COLO668 (cell line): ENCODE measurements at regions not wholly inside any gene's neighbourhood (a gene's known extent, or its start where the extent isn't known, plus 50 kb on each side); places are given as distances from the start of the nearest gene placed in this dataset.
"Not testable (repeated sequence)": the region's sequence is repeated elsewhere in the genome, so short reads cannot be mapped to it uniquely, and the experiment has no call there.

ENCODE experiments used
- DNase-seq: peaks from one replicate; lab custom pipeline; 2025; ENCODE audit not compliant: unreplicated experiment; lab: John Stamatoyannopoulos, UW

DNA sequence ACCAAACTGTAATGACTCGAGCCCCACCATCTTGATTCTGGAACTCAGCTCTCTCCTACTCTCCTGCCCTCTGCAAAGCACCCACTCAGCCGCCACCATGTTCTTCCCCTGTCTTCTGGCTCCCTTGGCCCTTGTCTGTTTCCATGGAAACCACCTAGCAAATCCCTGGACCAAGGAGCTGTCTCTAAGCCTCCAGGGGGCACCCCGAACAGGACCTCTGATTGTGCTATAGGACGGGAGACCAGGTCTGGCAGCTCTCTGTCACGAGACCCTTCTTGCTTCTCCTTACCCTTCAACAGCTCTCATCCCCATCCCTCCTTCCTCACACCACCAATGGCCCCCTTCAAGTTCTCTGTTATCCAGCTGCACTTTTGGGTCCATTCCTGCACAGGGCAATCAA, 277.7 kb upstream of the ZNF507 start:
- no peak for DNase-seq

DNA sequence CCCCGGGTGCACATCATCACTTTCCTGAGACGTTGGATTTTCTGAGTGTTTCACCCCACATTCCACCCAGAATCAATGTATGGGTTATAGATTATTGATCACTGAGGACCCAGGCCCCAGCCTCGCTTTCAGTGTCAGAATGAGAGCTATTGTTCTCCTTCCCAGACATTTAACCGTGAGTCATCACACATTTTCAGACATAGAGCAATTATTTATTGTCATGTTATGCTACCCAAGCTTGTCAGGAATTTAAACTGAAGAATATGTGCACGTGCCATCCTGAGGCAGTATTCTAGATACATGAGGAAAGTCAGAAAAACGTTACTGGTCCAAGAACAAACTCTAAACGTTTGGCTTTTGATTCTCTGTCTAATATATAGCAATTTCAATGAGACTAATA, 276.6 kb upstream of the ZNF507 start:
- no peak for DNase-seq

DNA sequence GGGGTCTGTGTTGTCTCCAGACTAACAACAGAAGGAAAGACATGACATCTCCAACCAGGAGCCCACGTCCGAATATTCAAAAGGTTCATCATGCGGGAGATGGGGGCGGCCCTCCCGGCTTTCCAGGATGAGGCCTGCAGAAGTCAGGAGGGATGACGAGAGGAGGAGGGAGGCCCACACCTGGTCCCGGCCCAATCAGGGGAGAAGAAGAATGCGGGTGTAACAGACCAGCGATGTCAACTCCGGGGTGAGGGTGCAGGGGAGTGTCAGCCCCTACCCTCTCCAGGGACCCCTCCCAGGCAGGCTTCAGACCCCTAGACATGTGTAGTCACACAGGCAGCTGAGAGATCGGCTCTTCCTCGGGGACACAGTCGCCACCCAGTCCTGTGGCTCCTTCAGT, 275.3 kb upstream of the ZNF507 start:
- no peak for DNase-seq

DNA sequence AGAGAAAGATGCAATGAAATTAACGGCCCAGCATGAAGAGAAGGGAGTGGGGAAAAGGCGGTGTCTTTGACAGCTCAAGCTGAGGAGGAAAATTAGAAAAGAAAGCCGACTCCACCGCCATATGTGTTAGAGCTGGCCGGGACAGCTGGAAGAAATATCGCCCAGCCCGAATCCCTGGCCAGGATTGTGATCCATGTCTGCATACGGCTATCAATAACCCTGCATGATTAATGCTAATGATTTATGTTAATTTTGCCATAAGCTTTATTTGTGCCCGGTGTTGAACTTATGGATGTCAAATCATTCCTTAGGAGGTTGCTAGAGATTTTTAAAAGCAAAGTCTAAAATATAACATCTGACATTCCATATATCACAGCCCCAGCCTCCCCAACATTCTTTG, 263.4 kb upstream of the ZNF507 start:
- no peak for DNase-seq

DNA sequence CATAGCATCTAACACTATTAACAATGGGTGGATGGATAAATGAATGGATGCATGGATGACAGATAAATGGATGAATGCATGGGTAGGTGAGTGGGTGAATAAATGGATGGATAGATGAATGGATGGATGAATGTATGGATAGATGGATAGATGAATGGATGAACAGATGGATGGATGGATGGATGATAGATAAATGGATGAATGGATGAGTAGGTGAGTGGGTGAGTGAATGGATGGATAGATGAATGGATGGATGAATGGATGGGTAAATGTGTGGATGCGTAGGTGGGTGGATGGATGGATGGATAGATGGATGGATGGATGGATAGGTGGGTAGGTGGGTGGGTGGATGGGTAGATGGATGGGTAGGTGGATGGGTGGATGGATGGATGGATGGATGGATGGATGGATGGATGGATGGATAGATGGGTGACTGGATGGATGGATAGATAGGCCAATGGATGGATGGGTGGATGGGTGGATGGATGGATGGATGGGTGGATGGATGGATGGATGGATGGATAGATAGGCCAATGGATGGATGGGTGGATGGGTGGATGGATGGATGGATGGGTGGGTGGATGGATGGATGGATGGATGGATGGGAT, 260.6 kb upstream of the ZNF507 start:
- not testable (repeated sequence) for DNase-seq

DNA sequence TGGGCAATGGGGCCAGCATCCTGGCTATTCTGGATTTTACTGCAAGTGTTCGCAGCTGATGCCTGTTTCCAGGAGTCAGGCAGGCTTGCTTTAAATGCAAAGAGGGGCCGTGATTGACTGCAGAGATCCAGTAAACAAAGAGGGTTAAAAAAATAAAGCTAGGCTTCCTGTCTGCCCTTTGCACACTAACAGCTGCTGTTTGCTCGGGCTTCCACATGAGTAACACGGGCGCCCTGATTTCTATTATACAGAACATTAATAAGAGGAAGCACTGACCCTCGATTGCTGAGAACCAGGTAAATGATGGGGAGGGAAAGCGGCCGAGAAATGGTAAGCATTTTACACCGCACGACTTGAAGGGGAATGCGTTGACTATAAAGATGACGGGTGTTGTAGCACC, 254.2 kb upstream of the ZNF507 start:
- DNase-seq, result no peak

DNA sequence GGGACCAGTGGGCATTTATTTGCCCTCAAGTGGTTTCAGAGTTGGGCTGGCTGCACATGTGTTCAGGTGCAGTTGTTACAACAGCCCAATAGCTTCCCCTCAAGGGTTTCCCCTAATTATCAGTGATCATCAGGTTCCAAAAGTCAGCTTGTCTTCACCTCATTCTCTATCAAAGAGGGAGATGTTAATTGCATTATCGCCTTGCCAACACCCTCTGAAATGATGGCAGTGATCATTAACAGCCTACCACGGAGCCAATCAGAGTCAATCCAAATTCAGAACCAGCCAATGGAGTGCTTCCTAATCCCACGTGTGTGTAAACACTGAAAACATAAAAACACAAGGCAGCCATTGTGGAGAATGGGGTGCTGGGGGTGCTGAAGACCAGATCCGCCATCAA, 248.4 kb upstream of the ZNF507 start:
- no peak for DNase-seq

DNA sequence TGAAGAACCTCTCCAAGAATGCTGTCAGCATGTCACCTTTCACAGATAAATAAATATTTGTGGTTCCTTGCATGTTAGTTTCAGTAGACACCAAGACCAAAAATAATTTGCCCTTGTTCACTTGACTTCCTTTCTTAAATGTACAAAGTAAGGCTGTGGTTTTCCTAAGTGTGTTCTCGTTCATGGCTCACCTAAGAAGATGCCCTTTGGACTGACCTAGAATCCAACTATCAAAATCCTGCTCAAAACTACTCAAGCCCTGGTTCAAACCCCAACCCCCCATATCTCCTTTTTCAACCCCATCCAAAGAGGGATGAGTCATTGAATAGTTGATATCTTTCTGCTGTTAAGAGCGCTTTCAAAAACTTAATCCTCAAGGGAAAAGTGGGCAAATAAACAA, 247.8 kb upstream of the ZNF507 start:
- no peak for DNase-seq

DNA sequence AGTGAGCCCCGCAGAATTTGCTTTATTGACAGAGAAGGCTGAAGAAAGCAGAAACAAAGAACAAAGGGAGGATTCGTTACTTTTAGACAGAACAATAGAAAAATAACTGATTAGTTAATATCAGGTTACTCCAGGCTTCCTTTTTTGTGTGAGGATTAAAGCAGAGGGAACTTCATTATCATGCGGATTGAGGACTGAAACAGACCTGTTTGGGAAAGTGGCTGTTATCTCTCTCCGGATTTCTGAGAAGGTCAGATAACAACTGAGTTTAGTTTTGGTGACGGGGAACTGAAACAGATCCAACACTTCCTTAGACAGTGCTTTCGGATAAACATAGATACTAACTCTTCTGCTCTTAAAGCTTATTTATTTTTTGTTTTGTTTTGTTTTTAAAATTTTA, 246.4 kb upstream of the ZNF507 start:
- DNase-seq, result no peak

DNA sequence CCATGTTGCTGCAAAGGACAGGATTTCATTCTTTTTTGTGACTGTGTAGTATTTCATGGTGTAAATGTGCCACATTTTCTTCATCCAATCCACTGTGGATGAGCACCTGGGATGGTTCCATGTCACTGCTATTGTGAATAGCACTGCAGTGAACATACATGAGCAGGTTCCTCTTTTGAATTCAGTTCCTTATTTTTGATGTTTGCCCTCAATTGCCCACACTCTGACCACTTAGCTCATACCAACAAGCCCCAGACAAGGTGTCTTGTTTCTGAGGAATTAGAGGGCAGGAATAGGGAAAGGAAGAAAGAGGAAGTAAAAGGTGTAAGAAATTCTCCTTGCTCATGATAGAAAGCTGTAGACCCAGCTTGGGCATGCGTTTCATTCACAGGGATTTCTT, 244.2 kb upstream of the ZNF507 start:
- DNase-seq, result no peak

DNA sequence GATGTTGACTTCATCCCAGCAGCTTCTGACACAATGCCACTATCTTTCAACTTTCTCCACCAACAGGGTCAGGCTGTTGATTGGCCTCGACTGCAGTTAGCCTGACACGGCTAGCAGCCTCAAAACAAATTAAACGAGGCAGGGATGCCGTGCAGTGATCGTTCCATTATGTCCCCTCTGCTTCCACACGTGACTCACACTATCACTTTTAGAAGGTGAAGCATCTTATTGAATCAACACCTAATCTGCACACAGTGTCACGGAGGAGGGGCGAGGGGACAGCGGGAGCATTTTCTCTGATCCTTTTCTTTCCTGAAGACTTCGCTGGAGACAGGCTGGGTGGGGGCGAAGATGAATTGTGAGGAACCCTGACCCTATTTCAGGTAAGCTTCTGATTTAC, 241.9 kb upstream of the ZNF507 start:
- DNase-seq, result no peak

DNA sequence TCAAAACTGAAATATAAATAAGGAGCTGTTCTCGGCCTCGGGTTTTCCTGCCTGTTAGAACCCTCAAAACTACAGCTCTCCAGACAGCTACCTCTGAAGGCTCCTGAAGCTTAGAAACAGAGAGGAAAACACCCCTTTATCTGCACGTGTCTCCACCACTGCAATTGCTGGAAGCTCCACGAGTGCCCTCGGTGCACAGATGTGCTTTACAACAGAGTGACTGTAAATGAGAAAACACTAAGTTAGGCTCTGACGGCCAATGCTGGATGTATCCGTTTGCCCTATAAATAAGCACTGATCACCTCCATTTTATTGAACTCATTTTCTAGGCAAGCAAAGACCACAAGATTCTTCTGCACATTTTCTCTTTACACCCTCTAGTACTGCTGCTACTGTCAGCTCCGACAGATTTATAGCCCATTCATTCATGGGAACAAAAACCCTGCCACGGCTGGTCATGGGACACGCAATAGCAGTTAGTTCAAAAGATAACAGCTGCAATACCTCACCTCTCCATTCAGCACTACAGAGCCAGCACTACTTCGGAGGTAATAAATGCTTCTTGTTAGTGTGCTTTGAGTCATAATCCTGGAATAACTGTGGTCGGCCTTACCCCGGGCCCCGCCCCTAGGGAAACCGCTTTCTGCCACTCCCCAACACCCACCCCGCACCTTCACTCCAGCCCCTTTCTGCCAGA, 241.1 kb upstream of the ZNF507 start:
- DNase-seq, result no peak

DNA sequence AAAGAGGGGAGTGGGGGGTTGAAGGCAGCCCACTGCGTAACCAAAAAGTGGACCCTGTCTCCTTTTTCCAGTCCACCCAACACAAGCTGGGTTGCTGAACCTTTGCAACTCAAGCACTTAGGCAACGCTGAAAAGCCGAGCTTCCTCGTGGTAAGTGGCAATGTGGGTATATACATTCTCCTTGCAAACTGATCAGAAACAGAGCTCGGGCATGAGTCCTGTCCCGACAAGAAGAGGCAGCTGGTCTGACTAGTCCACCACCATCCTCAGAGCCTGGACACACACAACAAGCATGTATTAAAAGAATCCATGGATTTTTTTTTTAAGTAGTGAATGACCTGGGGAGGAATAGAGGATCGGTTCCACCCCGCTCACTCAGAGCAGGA, 240.6 kb upstream of the ZNF507 start:
- no peak for DNase-seq

DNA sequence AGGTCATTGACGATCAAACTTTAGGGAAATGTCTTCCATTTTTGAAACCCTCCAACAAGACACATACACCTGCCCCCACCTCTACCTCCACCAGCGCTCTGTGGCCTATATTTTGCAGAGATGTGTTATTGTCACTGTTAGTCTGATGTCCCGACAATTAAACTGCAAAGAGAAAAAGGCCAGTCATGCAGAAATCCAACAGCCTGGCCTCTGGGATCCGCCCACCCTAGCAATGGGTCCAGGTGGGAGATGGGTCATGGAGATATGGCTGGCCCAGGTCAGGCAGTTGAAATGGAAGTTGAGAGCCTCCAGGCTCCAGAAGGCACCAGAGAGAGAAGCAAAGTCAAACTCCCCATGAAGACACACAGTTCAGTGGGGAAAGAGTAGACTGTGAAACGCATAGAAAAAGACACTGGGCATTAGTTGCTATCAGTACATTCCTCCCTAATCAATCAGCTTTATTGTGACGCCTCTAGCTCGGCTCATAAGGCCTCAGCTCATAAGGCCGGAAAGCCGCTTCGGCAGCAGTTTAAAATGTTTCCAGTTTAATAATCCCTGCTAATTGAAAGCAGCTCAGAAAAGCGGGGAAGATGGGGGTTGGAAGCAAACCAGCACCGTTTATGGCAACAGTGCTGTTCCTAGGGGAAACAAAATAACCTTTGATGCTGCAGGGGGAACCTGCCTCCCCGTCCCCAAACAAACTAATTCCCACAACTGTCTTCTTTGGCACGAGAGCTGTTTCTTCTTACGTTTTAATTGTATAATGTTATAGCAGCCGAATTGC, 239.7 kb upstream of the ZNF507 start:
- DNase-seq, result no peak

DNA sequence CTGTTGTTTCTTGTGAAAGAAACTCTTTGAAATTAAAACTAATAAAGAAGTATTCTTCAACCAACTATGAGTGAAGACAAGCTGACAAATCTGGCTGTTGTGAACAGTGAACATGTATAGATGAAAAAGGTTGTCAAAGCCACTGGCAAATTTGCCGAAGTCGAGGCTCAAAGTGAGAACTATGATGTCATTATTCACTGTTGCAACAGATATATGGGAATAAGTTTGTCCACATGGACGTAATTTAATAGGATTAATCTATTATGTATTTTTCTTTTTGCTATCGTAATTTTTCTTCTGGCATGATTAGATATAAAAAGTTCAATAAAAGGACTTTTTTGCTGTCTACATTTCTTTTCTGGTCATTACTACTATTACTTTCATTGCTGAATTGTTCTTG, 223.2 kb upstream of the ZNF507 start:
- no peak for DNase-seq

DNA sequence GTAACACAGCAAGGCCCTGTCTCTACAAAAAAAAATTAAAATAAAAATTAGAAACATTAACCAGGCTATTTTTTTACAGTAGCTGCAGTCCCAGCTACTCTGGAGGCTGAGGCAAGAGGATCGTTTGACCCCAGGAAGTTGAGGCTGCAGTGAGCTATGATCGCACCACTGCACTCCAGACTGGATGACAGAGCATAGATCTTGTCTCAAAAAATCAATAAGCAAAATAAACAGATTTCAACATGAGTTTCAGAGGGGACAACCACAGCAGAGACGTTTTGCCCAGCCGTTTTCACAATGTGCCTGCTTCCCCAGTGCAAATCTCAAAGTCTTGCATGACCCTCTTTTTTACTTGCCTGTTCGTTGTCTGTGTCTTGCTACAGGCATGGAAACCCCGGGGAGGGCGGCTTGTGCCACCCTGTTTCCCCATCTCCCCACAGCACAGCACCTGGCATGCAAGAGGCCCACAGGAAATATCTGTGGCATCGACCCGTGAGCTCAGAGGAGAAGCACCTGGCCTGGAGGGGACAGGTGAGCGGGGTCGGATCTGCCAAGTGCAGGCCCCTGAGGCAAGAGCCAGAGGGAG, 222.0 kb upstream of the ZNF507 start:
- no peak for DNase-seq

DNA sequence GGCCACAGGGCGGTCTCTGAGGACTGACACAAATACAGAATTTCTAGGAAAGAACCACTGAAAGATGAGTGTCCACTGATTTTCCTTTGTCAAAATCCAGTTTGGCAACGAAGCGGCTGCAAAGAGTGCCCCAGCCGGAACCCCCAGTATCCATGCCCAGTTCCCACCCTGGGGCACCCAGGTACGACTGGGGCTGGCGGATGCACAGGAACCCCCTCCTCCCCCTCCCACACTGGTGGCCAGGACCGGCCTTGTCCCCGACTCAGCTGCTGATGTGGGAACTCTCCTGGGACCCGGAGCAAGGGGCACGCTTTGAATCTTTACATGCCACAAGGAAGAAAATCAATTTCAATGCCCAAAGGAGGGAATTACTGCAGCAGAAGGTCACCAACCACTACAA, 220.8 kb upstream of the ZNF507 start:
- DNase-seq, result no peak

DNA sequence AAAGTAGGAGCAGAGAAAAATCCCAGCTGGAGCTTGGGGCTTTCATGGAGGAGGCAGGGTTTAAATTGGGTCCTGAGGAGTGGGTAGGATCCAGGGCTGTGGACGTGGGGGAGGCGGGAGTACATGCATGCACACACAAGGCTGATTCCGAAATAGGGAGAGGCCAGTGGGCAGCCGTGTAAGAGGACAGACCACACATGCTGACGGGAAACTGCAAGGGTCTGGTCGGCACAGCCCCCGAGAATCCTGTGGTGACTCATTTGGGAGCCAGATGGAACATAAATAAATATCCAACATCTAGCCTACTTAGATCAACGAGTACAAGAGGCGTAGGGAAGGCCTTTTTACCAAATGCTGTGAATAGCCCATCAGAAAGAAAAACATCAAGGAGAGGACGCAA, 216.3 kb upstream of the ZNF507 start:
- no peak for DNase-seq

DNA sequence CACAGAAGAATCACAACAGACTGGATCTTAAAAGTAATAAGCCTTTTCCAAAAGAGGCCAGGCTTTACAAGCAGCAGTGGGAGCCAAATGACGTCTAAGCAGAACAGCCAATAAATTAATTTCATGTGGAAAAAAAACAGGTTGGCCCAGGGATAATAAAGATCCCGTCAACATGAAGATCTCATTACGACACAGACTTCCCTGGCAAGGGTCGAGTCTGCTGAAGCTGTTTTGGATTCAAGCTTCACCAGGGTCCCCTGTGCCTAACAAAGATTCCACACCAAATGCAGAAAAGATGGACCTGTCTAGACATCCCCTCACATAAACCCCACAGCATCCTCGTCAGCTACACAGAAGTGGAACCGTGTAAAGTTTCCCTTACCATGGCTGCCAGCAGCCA, 215.1 kb upstream of the ZNF507 start:
- no peak for DNase-seq

DNA sequence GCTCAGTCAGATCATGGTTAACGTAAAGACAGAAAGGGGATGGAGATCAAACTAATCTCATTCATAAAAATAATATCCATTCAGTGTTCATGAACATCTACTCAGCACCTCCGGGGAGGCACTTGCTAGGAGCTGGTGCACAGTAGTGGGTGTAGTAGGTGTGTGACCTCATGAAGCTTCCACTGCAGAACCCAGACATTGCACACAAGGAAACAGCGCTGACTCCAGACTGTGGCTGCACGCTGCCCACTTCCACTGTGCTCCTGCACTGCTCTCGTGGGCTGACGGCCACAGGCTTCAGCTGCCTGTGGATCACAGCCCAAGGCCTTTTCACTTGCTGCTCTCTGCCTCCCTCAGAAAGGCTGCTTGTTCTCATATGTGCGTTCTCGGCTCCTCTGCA, 214.4 kb upstream of the ZNF507 start:
- no peak for DNase-seq

DNA sequence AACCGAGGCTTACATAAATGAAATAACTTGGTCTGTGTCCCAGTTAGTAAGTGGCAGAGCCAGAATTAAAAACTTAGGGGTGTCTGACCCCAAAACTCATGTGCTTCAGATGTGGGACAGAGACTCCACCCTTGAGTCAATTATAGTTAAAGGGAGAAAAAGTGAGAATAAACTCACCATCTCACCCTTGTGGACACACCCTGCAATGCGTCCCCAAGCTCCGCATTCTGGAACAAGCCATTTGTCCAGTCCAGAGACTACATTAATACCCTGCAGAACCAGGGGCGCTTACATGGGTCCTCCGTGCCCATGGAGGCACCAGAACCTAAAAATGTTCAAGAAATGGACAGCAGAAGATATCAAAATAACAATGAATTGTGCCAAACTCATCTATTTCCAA, 207.0 kb upstream of the ZNF507 start:
- no peak for DNase-seq

DNA sequence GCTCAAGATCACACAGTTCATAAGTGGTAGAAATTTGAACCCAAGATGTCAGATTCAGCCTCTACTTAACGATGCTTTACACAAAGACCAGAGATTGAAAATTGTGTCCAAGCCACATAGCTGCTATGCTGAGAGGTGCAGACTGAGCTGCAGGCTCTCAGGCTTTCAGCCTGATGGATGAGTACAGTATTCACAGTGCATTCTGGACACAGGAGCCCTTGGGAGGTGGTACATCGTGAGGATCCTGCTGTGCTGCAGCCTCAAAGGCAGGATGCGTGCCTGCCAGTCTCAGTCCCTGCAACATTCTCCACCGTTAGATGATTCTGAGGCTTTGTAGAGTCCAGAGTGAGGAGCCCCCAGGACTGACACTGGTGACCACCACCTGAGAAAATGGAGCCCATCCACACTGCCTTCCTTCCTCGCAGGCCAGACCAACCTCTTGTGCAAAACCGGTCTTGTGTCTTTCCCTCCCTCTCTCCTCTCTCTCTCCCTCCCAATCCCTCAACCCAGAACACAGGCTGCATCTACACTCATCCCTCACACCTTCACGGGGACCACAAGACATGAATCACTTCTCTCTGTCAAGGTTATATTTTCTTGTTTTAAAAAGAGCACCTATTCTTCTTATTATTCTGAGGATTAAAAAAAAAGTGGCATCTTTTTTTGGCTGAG, 203.4 kb upstream of the ZNF507 start:
- no peak for DNase-seq
